ENCODE measurements at regions not wholly inside any gene's neighbourhood (a gene's known extent, or its start where the extent isn't known, plus 50 kb on each side); places are given as distances from the start of the nearest gene placed in this dataset.

GRCh38 chr17:77572065-77572601 is 386.4 kb upstream of the TNRC6C start:
- TF ChIP-seq, protein P1, sequence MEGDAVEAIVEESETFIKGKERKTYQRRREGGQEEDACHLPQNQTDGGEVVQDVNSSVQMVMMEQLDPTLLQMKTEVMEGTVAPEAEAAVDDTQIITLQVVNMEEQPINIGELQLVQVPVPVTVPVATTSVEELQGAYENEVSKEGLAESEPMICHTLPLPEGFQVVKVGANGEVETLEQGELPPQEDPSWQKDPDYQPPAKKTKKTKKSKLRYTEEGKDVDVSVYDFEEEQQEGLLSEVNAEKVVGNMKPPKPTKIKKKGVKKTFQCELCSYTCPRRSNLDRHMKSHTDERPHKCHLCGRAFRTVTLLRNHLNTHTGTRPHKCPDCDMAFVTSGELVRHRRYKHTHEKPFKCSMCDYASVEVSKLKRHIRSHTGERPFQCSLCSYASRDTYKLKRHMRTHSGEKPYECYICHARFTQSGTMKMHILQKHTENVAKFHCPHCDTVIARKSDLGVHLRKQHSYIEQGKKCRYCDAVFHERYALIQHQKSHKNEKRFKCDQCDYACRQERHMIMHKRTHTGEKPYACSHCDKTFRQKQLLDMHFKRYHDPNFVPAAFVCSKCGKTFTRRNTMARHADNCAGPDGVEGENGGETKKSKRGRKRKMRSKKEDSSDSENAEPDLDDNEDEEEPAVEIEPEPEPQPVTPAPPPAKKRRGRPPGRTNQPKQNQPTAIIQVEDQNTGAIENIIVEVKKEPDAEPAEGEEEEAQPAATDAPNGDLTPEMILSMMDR (conservative IDR thresholded peaks at IDR 0.05; ENCODE audit: low read depth, low read length), result no peak
- no peaks in the 10 kb centered on the region for H3K36me3 ChIP-seq (ENCODE audit: insufficient read depth)
- H3K4me1 ChIP-seq (ENCODE audit: low read depth, poor library complexity, severe bottlenecking), result no peaks in the 10 kb centered on the region
- no peak overlapping the region for H3K4me3 ChIP-seq (IDR thresholded peaks at IDR 0.05; ENCODE audit: insufficient read depth, low read depth, low read length)
- no peak overlapping the region for H3K27ac ChIP-seq
- H4K20me1 ChIP-seq (ENCODE audit: insufficient read depth), result no peaks in the 10 kb centered on the region
- H3K27me3 ChIP-seq (ENCODE audit: insufficient read depth, low read depth), result no peaks in the 10 kb centered on the region
- H3K9ac ChIP-seq, result no peak overlapping the region
- no peaks in the 10 kb centered on the region for H3K79me2 ChIP-seq (ENCODE audit: insufficient read depth, low read depth)
- no peak overlapping the region for H3K4me2 ChIP-seq
- no peak overlapping the region for H2AFZ ChIP-seq (ENCODE audit: low read depth)

- no peaks in the 10 kb centered on the region for H3K27me3 ChIP-seq (ENCODE audit: insufficient read depth, low read depth)
- H3K4me1 ChIP-seq (ENCODE audit: low read depth, poor library complexity, severe bottlenecking), result no peaks in the 10 kb centered on the region
- no peaks in the 10 kb centered on the region for H4K20me1 ChIP-seq (ENCODE audit: insufficient read depth)
- H3K36me3 ChIP-seq (ENCODE audit: insufficient read depth), result no peaks in the 10 kb centered on the region
- H3K9ac ChIP-seq, result no peak overlapping the region
- no peak overlapping the region for H2AFZ ChIP-seq (ENCODE audit: low read depth)
- no peak overlapping the region for H3K4me2 ChIP-seq
- TF ChIP-seq, protein P1 (conservative IDR thresholded peaks at IDR 0.05; ENCODE audit: low read depth, low read length), result no peak
- no peak overlapping the region for H3K4me3 ChIP-seq (IDR thresholded peaks at IDR 0.05; ENCODE audit: insufficient read depth, low read depth, low read length)
- no peaks in the 10 kb centered on the region for H3K79me2 ChIP-seq (ENCODE audit: insufficient read depth, low read depth)
- H3K27ac ChIP-seq, result no peak overlapping the region
These were observed 385.7 kb upstream of the TNRC6C start for GRCh38 chr17:77572851-77573250.

DNA sequence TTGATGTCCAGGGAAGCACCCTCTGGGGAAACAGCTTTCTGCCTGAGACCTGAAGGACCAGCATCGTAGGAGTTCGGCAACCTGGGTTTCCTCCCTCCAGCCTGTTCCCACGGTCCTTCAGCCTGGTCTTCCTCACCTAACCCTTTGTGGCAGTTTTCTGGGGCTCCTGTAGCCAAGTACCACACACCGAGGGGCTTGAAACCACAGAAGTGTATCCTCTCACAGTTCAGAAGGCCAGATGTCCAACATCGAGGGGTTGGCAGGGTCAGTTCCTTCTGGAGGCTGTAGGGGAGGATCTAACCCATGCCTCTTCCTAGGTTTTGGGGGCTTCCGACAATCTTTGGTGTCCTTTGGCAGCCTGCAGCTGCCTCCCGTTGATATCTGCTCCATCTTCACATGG is 381.0 kb upstream of the TNRC6C start:
- Histone ChIP-seq H3K9ac (no peak overlapping the region), H3K27ac (no peak overlapping the region), H4K20me1 (ENCODE audit: insufficient read depth) (no peaks in the 10 kb centered on the region), H3K4me1 (ENCODE audit: low read depth, poor library complexity, severe bottlenecking) (no peaks in the 10 kb centered on the region), H3K4me2 (no peak overlapping the region), H3K27me3 (ENCODE audit: insufficient read depth, low read depth) (no peaks in the 10 kb centered on the region), H3K79me2 (ENCODE audit: insufficient read depth, low read depth) (no peaks in the 10 kb centered on the region), H2AFZ (ENCODE audit: low read depth) (no peak overlapping the region), H3K36me3 (ENCODE audit: insufficient read depth) (no peaks in the 10 kb centered on the region), H3K4me3 (IDR thresholded peaks at IDR 0.05; ENCODE audit: insufficient read depth, low read depth, low read length) (no peak overlapping the region)
- TF ChIP-seq, protein P1 (conservative IDR thresholded peaks at IDR 0.05; ENCODE audit: low read depth, low read length), result no peak

GRCh38 chr17:77579131-77579530 is 379.4 kb upstream of the TNRC6C start:
- no peaks in the 10 kb centered on the region for H3K4me1 ChIP-seq (ENCODE audit: low read depth, poor library complexity, severe bottlenecking)
- no peaks in the 10 kb centered on the region for H3K36me3 ChIP-seq (ENCODE audit: insufficient read depth)
- H2AFZ ChIP-seq (ENCODE audit: low read depth), result no peak overlapping the region
- no peaks in the 10 kb centered on the region for H3K79me2 ChIP-seq (ENCODE audit: insufficient read depth, low read depth)
- no peaks in the 10 kb centered on the region for H4K20me1 ChIP-seq (ENCODE audit: insufficient read depth)
- no peak overlapping the region for H3K27ac ChIP-seq
- H3K9ac ChIP-seq, result no peak overlapping the region
- no peak overlapping the region for H3K4me2 ChIP-seq
- H3K27me3 ChIP-seq (ENCODE audit: insufficient read depth, low read depth), result no peaks in the 10 kb centered on the region
- H3K4me3 ChIP-seq (IDR thresholded peaks at IDR 0.05; ENCODE audit: insufficient read depth, low read depth, low read length), result no peak overlapping the region
- TF ChIP-seq, protein P1 (conservative IDR thresholded peaks at IDR 0.05; ENCODE audit: low read depth, low read length), result no peak
